Muscle layer of colon (tissue), 2 donors: ENCODE measurements at regions not wholly inside any gene's neighbourhood (a gene's known extent, or its start where the extent isn't known, plus 50 kb on each side); places are given as distances from the start of the nearest gene placed in this dataset.

Experiments used
- H3K27ac ChIP-seq: one replicate; pipeline ENCODE4 v1.7.0; 2013; ENCODE audit warnings: low read depth, mild to moderate bottlenecking, low read length, moderate library complexity
- H3K27me3 ChIP-seq, 2 donors: one replicate each; pipeline ENCODE4 v1.7.0; 2013; ENCODE audit warnings: low read length in 2 of 2, mild to moderate bottlenecking in 2 of 2; ENCODE audit not compliant: insufficient read depth in 2 of 2, control insufficient read depth in 1 of 2
- H3K36me3 ChIP-seq: one replicate; pipeline ENCODE4 v1.7.0; 2013; ENCODE audit warnings: mild to moderate bottlenecking, low read length; ENCODE audit not compliant: insufficient read depth
- H3K4me1 ChIP-seq: one replicate; pipeline ENCODE4 v1.7.0; 2013; ENCODE audit warnings: mild to moderate bottlenecking, low read length; ENCODE audit not compliant: insufficient read depth
- H3K4me3 ChIP-seq, 2 donors: one replicate each; pipeline ENCODE4 v1.7.0; 2013; ENCODE audit warnings: low read length in 2 of 2, low read depth in 1 of 2, mild to moderate bottlenecking in 1 of 2, moderate library complexity in 1 of 2
- H3K9ac ChIP-seq: one replicate; pipeline ENCODE4 v1.7.0; 2013; ENCODE audit warnings: low read length
- H3K9me3 ChIP-seq: one replicate; pipeline ENCODE4 v1.7.0; 2013; ENCODE audit warnings: mild to moderate bottlenecking, low read length
- donor health status: abdominal sarcoma.
- donor health status: Adenocarcinoma of cecum.

- Histone ChIP-seq H3K9me3 (no peaks in the 10 kb centered on the region), H3K36me3 (no peaks in the 10 kb centered on the region), H3K27ac (no peak overlapping the region), H3K4me1 (no peaks in the 10 kb centered on the region), H3K4me3 (no peak overlapping the region), H3K27me3 (no peaks in the 10 kb centered on the region), H3K9ac (no peak overlapping the region)
Measured at GRCh38 chr20:23258747-23259121, 91.9 kb upstream of the NXT1 start.

- Histone ChIP-seq H3K27me3 (no peaks in the 10 kb centered on the region), H3K9ac (no peak overlapping the region), H3K27ac (no peak overlapping the region), H3K4me1 (no peaks in the 10 kb centered on the region), H3K9me3 (no peaks in the 10 kb centered on the region), H3K36me3 (no peaks in the 10 kb centered on the region), H3K4me3 (no peak overlapping the region)
Measured at GRCh38 chr20:23257848-23258746, 92.5 kb upstream of the NXT1 start.

- Histone ChIP-seq H3K36me3 (no peaks in the 10 kb centered on the region), H3K9me3 (no peaks in the 10 kb centered on the region), H3K4me3 (no peak overlapping the region), H3K4me1 (no peaks in the 10 kb centered on the region), H3K27me3 (no peaks in the 10 kb centered on the region), H3K27ac (no peak overlapping the region), H3K9ac (no peak overlapping the region)
Measured at GRCh38 chr20:23257106-23257761, 93.4 kb upstream of the NXT1 start.

DNA sequence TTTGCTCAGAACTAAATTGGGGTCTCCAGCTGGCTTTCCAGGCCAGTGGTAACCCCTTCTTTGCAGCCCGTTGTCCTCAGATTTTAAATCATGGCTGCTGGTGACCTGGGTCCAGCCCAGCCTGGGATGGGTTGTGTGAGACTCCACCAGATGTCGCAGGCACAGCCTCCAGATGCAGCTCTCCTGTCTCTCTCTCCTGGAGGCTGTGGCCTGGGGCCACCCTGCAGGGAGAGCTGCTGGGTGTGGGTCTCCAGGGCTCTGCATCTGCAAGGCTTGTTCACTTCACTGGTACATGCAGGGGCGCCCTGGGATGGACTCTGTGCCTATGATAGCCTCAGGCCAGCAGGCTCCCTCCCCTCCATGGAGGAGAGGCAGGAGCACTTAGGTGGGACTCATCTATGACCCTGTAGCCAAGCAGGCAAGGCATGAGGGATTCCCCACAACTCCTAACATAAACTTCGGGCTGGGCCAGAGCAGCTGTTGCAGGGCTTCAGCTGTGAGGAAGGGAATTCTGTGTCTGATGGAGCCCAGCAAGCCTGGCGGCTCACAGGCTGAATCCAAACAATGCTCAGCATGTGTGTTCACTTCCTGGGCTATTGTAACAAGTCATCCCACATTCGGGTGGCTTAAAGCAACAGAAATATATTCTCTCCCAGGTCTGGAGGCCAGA lies 94.7 kb upstream of the NXT1 start:
- H3K4me1 ChIP-seq, result no peaks in the 10 kb centered on the region
- no peaks in the 10 kb centered on the region for H3K9me3 ChIP-seq
- no peaks in the 10 kb centered on the region for H3K27me3 ChIP-seq
- no peak overlapping the region for H3K27ac ChIP-seq
- no peak overlapping the region for H3K4me3 ChIP-seq
- H3K36me3 ChIP-seq, result no peaks in the 10 kb centered on the region
- H3K9ac ChIP-seq, result no peak overlapping the region

GRCh38 chr20:23255106-23255505 lies 95.5 kb upstream of the NXT1 start:
- no peak overlapping the region for H3K4me3 ChIP-seq
- no peaks in the 10 kb centered on the region for H3K4me1 ChIP-seq
- no peaks in the 10 kb centered on the region for H3K9me3 ChIP-seq
- no peak overlapping the region for H3K9ac ChIP-seq
- no peak overlapping the region for H3K27ac ChIP-seq
- no peaks in the 10 kb centered on the region for H3K36me3 ChIP-seq
- no peaks in the 10 kb centered on the region for H3K27me3 ChIP-seq

GRCh38 chr20:23254505-23254904 lies 96.1 kb upstream of the NXT1 start:
- Histone ChIP-seq H3K9me3 (no peaks in the 10 kb centered on the region), H3K9ac (no peak overlapping the region), H3K4me3 (no peak overlapping the region), H3K27ac (no peak overlapping the region), H3K4me1 (no peaks in the 10 kb centered on the region), H3K27me3 (no peaks in the 10 kb centered on the region), H3K36me3 (no peaks in the 10 kb centered on the region)

- Histone ChIP-seq H3K4me1 (no peaks in the 10 kb centered on the region), H3K9ac (no peak overlapping the region), H3K4me3 (no peak overlapping the region), H3K27me3 (no peaks in the 10 kb centered on the region), H3K27ac (no peak overlapping the region), H3K36me3 (no peaks in the 10 kb centered on the region), H3K9me3 (no peaks in the 10 kb centered on the region)
Measured at GRCh38 chr20:23254034-23254433, 96.6 kb upstream of the NXT1 start.

DNA sequence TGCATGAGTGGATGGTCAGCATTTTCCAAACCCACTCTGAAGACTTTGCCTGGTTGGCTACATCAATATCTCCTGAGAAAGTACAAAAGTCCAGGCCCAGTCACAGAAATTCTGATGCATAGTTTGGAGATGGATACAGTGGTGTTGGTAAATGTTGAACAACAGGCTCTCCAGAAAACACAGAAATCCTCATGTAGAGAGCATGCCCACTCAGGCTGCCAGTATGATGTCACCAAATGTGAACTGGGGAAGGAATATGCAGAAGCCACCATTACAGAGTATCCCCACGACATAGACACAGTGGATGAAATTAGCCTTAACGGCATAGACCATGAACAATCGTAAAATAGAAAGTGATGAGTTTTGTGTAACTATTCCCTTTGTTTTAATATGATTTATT lies 97.1 kb upstream of the NXT1 start:
- Histone ChIP-seq H3K4me1 (no peaks in the 10 kb centered on the region), H3K4me3 (no peak overlapping the region), H3K27me3 (no peaks in the 10 kb centered on the region)

GRCh38 chr20:23251779-23252178 lies 98.8 kb upstream of the NXT1 start:
- Histone ChIP-seq H3K27ac (no peak overlapping the region), H3K9ac (no peak overlapping the region), H3K36me3 (no peaks in the 10 kb centered on the region), H3K9me3 (no peaks in the 10 kb centered on the region), H3K4me1 (no peaks in the 10 kb centered on the region), H3K27me3 (no peaks in the 10 kb centered on the region), H3K4me3 (no peak overlapping the region)

More for the DNA sequence above, 97.1 kb upstream of the NXT1 start:
- no peaks in the 10 kb centered on the region for H3K36me3 ChIP-seq
- no peaks in the 10 kb centered on the region for H3K9me3 ChIP-seq
- no peak overlapping the region for H3K27ac ChIP-seq
- no peak overlapping the region for H3K9ac ChIP-seq

- H3K36me3 ChIP-seq, result no peaks in the 10 kb centered on the region
- H3K27ac ChIP-seq, result no peak overlapping the region
- H3K4me1 ChIP-seq, result no peaks in the 10 kb centered on the region
- H3K9ac ChIP-seq, result no peak overlapping the region
- H3K4me3 ChIP-seq, result no peak overlapping the region
- no peaks in the 10 kb centered on the region for H3K27me3 ChIP-seq
- no peaks in the 10 kb centered on the region for H3K9me3 ChIP-seq
Measured at GRCh38 chr20:23249541-23249940, 101.0 kb upstream of the NXT1 start.

GRCh38 chr20:23248461-23248882 lies 102.1 kb upstream of the NXT1 start:
- H3K9ac ChIP-seq, result no peak overlapping the region
- no peaks in the 10 kb centered on the region for H3K36me3 ChIP-seq
- no peaks in the 10 kb centered on the region for H3K27me3 ChIP-seq
- no peak overlapping the region for H3K27ac ChIP-seq
- H3K4me3 ChIP-seq, result no peak overlapping the region
- H3K4me1 ChIP-seq, result no peaks in the 10 kb centered on the region
- H3K9me3 ChIP-seq, result no peaks in the 10 kb centered on the region
